Superior temporal gyrus (tissue), 1 donor: ENCODE measurements at regions not wholly inside any gene's neighbourhood (a gene's known extent, or its start where the extent isn't known, plus 50 kb on each side); places are given as distances from the start of the nearest gene placed in this dataset.
A peak's percentile ranks its signal among the peaks of the same experiment; 100 is the strongest.

Experiments
- DNase-seq: peaks from one replicate; pipeline ENCODE4 v3.0.0-alpha.2; 2016; ENCODE audit errors: extremely low spot score

DNA sequence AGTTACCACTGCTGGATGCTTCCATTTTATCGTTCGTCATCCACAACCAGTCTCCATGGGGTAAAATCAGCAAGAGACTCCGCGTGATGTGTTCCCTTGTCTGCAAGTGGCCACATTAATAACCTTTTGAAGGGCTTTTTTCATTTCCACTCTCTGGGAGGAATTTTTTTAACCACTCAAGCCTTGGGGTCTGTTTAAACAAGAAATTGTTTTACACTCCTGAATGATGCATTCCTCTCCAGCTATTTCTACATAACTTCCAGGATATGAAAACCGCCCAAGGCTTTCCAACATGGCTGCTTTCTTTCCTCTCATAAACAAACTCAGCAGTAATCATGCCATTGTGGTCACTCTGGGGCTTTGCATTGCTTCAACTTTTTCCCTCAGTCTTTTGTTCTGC is 217.2 kb upstream of the DAPK1 start:
- no peak for DNase-seq

- DNase-seq, result no peak
Measured at GRCh38 chr9:87282538-87282937, 215.1 kb upstream of the DAPK1 start.

GRCh38 chr9:87283585-87283984 is 214.1 kb upstream of the DAPK1 start:
- no peak for DNase-seq

- no peak for DNase-seq
Measured at GRCh38 chr9:87285183-87285850, 212.3 kb upstream of the DAPK1 start.

GRCh38 chr9:87286506-87286905 is 211.2 kb upstream of the DAPK1 start:
- DNase-seq, result no peak

DNA sequence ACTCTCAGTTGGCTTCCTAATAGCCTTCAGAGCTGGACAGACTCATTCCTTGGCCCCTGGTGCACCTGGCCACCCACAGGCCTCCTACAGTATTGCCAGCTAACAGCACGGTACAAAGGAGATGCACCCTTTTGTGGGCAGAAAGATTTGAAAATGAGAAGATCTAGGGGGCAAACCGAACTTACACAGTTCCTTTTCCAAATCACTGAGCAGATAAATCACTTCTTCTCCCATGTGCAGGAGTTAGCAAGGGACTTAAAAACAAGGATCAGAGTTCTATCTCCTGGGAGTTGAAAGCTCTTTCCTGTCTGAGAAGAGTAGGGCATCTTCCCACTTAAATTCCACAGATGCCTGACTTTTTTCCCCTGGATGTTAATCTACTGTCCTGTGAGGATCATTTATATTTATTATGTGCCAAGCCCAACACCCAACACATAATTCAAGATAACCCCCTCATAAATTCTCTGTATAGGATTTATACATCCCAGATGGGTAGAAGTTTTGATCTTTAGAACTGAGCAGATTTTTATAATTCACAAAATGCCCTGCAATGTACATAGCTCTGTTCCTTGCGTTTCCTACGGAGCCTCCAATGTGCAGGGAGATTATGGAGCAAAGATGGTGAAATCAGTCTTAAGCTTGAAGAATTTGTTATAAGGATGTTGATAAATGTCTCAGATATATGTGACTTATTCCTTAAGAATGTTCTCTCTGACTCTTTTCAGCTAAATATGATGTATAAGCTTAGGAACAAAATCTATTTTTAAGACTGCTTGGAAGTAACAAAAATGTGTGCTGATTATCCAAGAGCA is 207.2 kb upstream of the DAPK1 start:
- DNase-seq, result no peak

GRCh38 chr9:87292449-87293191 is 205.0 kb upstream of the DAPK1 start:
- no peak for DNase-seq

DNA sequence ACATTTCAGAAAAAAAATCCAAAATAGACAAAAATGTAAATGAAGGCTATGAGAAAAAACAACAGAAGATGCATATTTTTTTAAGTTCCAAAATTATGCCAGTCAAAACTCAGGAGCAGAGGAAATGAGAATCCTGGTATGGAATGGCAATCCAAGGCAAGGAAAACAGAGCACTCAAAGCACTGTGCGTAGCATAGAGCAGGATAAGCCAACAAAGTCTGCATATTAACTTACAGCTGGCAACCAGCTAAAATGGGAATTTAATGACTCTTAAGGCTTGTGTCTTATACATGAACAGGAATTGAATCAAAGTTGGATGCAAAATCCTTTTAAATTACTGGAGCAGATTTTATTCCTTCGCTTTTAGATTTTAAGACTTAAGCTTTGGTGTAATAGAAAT is 203.5 kb upstream of the DAPK1 start:
- peak; percentile 12 for DNase-seq

DNA sequence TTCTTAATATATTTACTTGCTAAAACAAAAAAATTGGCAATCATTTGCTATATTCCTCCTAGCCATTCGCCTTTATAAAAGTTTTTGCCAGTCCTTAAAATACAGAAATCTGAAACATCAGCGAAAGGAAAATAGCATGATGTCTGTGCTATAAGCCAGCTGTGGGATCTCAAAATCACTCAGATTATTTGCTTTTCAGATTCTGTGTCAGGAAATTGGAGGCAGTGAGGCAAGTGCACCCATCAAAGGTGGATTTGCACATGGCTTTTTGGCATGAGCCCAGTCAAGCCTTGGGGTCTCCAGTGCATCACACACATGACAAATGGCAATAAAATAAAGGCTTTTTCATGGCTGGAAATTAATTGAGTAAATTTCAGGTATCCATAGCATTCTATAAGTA is 196.8 kb upstream of the DAPK1 start:
- no peak for DNase-seq

GRCh38 chr9:87301371-87301770 is 196.3 kb upstream of the DAPK1 start:
- DNase-seq, result no peak

- no peak for DNase-seq
Measured at GRCh38 chr9:87305151-87305550, 192.5 kb upstream of the DAPK1 start.

DNA sequence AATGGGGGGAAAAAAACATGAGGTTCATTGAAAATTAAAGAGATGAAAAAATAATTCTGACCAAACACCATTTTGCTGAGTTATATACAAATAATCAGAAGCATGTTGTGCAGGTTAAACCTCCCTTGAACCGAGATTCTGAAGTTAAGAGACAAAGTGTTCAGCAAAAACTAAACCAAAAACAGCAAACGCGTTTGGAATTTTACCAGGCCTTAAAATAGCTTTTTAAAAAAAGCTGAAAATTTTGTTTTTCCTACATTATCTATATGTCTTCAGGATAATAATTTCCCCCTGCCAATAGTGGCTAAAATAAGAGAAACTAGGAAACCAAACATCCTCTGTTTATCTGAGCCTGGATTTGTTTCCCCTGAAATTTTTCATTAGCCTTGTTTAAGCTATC is 191.7 kb upstream of the DAPK1 start:
- no peak for DNase-seq

DNA sequence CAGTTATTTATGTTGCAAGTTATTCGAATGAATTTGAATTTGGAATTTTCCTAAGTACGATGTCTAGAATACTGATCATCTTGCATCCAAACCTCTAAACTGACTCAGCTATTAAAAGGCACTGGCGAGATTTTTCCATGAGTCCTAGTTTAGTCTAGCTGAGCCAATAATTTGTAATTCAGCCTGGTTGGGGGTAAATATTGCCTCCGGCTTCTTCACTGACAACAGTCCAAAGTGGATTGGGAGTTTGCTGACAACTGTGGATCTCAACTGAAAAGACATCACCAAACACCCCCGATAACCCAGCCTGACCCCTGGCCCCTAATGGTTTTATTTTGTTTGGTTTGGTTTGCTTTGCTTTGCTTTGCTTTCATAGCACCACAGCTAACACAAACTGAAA is 189.8 kb upstream of the DAPK1 start:
- no peak for DNase-seq

- DNase-seq, result no peak
Measured at GRCh38 chr9:87309236-87309635, 188.4 kb upstream of the DAPK1 start.

DNA sequence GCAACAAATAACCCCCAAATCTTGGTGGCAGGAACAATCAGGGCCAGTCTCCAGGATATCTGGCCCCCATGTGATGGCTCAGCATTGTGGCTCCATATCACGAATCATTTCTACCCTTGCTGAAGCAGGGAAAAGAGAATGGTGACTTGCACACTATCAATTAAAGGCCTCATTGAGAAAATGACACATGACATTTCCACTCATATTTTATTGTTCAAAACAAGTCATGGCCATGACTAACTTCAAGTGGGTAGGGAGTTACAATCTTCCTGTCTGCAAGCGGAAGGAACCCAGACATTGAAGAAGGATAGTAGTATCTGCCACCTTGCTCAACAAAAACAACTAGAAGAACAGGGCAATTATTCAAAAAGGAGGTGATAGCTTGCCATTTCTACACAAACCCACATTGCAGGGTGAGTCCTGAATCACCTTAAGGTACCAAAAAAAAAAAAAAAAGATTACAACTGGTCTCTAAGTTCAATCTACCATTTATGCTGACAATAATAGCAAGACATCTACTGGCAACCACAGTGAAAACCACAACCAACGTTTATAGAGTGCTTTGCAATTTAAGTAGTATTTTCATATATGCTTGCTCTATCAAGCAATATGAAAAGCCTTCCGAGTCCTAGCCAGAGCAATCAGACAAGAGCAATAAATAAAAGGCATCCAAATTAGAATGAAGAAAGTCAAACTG is 186.7 kb upstream of the DAPK1 start:
- no peak for DNase-seq

- no peak for DNase-seq
Measured at GRCh38 chr9:87319656-87320055, 178.0 kb upstream of the DAPK1 start.

GRCh38 chr9:87320146-87320884 is 177.4 kb upstream of the DAPK1 start:
- DNase-seq, result no peak

- DNase-seq, result no peak
Measured at GRCh38 chr9:87322840-87323635, 174.6 kb upstream of the DAPK1 start.

DNA sequence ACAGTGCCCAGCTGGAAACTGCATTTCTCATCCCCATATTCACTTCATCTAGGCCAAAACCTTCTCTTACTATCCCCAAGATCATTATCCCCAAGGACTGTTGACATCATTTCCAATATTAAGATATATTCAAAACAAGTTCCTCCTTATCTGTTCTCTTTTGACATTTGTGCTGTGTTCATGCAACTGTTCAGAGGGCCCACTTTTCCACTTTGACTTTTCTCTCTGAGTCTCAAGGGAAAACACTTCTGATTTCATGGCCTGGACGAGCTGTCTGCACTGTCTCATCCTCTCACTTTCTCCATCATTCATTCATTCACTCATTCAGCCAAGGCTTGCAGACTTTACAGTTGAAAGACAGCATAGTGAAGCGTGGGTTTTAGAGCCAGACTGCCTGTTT is 173.7 kb upstream of the DAPK1 start:
- DNase-seq, result no peak

DNA sequence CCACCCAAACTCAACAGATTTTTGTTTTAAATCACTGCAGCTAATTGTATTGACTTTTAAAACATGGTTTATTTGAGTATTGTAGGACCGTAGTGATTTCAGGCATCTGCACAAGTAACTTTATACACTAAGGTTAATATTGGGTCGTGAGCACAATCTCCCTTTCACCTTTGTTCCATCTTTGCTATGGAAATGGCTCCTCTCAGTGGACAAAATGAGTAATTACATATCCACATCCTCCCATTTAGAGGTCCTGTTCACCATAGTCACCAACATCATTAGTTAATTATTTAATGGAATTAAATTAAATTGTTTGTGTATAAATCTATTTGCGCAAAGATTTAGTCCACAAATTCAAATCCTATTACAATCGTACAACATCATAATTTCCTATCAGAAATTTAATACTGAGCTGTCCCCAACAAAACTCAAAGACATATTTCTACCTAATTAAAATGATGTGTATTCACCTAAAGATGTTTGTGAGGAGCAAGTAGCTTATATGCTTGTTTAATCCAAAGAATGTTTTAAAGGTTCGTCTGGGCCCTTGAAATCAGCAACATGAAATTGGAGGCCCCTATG is 173.0 kb upstream of the DAPK1 start:
- DNase-seq, result peak; percentile 86
